K562 (cell line): ENCODE measurements at regions not wholly inside any gene's neighbourhood (a gene's known extent, or its start where the extent isn't known, plus 50 kb on each side); places are given as distances from the start of the nearest gene placed in this dataset.

Experiments
- CTCF ChIP-seq, 3 experiments: IDR thresholded peaks in 2 of 3; conservative IDR thresholded peaks in 1 of 3; 2 replicates each; pipeline ENCODE4 v1.5.1; 2011 to 2012; ENCODE audit warnings: low read length in 3 of 3, mild to moderate bottlenecking in 3 of 3, control low read depth in 2 of 3, improper control_type of control experiment in 1 of 3, inconsistent platforms in 1 of 3, low read depth in 1 of 3, mixed read lengths in 1 of 3, moderate library complexity in 1 of 3; ENCODE audit not compliant: insufficient read depth in 2 of 3
- EZH2 ChIP-seq: IDR thresholded peaks from 2 replicates; pipeline ENCODE4 v1.6.1; 2012; ENCODE audit warnings: low read depth, mild to moderate bottlenecking, inconsistent platforms, low read length, borderline replicate concordance
- FOXP4 ChIP-seq: sonication (generic); formaldehyde crosslinking; IDR thresholded peaks from 2 replicates; pipeline ENCODE4 v1.8.0; 2022; ENCODE audit warnings: mild to moderate bottlenecking, missing genetic modification reagents, borderline replicate concordance
- MTA3 ChIP-seq: fragments of 450-650 bp; formaldehyde crosslinking; IDR thresholded peaks from 2 replicates; pipeline ENCODE4 v1.6.1; 2017; ENCODE audit warnings: mild to moderate bottlenecking, borderline replicate concordance
- USF2 ChIP-seq: sonication (generic); formaldehyde crosslinking; IDR thresholded peaks from 2 replicates; pipeline ENCODE4 v1.5.0; 2020; ENCODE audit warnings: missing genetic modification reagents
- ZBTB33 ChIP-seq: sonication (generic); formaldehyde crosslinking; IDR thresholded peaks from 2 replicates; pipeline ENCODE4 v1.8.1; 2023; ENCODE audit warnings: mild to moderate bottlenecking, missing genetic modification reagents
- ZFX ChIP-seq: sonication (generic); formaldehyde crosslinking; IDR thresholded peaks from 2 replicates; pipeline ENCODE4 v1.8.0; 2022; ENCODE audit warnings: mild to moderate bottlenecking, missing genetic modification reagents, moderate library complexity

GRCh38 chr7:49093218-49093617, 168.9 kb downstream of the CDC14C start:
- TF ChIP-seq USF2 (CRISPR knock-in tag), result no peak
- TF ChIP-seq EZH2, result no peak
- TF ChIP-seq MTA3, result no peak
- TF ChIP-seq CTCF (IDR thresholded peaks at IDR 0.05 in 2 of 3, conservative IDR thresholded peaks at IDR 0.05 in 1 of 3; ENCODE audit: insufficient read depth in 2 of 3, low read depth in 1 of 3, low read length in 3 of 3), result no peak
- TF ChIP-seq ZBTB33 (CRISPR knock-in tag), result no peak
- no peak for TF ChIP-seq ZFX
- TF ChIP-seq FOXP4 (CRISPR knock-in tag), result no peak
